GM21526 (cell line): ENCODE measurements at regions not wholly inside any gene's neighbourhood (a gene's known extent, or its start where the extent isn't known, plus 50 kb on each side); places are given as distances from the start of the nearest gene placed in this dataset.

Experiments used
- ATAC-seq: cut with Tn5 transposase; IDR thresholded peaks from one replicate; pipeline ENCODE4 v1.9.1; 2021; ENCODE audit warnings: moderate library complexity; ENCODE audit not compliant: unreplicated experiment, low FRiP score

DNA sequence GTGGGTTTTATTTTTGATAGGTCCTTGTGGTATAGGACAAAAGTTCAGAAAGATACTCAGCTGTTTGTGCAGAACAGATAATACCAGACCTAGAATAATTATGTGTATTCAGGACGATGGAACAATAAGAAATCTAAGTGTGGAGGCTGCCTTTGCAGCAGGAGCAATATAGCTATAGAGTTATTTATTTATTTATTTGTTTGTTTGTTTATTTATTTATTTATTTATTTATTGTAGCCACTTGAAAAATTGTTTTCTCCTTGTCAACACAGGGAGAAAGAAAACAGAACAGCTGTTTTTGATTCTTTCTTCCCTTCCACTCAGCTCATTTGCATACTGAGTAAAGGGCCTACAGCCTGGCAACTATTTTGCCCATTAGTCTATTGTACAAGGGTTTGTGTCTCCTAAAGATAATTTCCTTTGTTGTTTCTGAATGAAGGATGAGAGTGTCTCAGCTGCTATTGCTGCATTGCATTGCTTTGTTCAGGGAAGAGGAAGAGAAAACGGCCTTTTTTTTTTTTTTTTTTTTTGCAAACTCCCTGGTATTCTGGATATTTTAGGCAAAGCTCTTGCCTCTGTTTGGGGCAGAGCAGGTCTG lies 56.0 kb upstream of the ESX1 start:
- no peak for ATAC-seq

DNA sequence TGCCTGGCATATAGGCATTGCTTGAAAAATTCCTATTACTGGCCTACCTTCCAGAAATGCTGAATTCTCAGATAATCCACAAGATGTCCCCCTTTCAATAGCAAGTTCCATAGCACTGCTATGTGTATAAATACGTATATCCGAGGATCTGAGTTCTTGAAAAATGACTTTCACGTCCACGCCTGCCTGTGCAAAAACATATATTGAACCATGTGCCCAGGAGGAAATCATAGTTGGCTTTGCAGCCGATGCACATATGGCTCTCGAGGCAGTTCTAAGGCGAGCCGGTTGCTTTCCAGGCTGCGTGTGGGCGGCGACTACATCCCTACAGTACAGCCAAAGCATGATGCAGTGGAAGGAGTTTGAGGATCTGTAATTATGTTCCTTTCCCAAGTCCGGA lies 55.4 kb upstream of the ESX1 start:
- no peak for ATAC-seq

DNA sequence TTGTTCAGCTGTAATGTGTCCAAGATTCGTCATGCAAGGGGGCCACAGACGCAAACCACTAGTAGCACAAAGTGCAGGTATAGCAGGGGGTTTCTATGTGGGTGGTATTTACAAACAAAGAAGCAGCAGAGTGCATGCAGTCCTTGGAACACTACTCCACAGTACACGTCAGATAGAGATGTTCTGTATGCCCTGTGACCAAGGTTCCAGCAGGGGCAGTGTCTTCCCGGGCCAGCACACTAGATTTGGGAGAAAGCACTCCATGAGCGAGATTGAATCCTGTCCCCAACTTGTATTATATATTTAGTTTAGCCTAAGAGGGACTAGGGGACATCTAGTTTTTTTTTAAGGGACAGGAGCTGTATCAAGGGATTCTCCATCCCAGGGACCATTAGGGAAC lies 54.4 kb upstream of the ESX1 start:
- ATAC-seq = no peak

DNA sequence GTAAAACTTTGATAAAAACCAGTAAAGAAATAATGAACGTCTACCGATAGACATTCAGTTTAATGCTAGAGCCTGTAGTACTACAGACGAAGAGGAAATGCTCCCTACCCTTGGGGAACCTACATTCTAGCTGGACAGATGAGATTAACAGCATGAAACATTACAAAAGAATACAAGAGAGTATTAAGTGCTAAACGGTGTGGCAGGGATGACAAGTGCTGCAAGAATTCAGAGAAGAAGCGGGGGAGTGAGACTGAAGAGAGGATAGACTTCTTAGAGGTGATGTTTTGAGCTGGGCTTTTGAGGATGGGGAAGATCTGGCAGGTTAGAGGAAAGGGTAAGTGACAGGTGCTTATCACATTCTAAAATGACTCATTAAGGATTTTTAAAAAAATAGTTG lies 52.6 kb upstream of the ESX1 start:
- no peak for ATAC-seq

DNA sequence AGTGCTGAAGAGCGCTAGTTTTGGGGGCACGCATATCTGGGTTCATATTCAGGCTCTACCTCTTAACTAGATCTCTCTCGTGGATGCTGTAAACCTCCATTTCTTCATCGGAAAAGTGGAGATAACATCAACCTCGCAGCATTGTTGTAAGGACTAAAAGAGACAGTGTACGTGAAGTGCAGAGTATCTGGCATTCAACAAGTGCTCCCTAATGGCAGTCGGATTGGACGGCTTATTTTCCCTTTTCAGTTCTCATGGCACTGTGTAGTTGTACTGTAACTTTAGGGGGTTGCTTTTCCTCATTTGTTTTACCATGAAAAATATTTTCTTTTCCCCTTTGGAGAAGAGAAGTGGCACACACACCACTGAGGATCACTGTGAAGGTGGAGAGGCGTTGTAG lies 51.4 kb upstream of the ESX1 start:
- ATAC-seq = no peak
